H1 (cell line): ENCODE measurements at regions not wholly inside any gene's neighbourhood (a gene's known extent, or its start where the extent isn't known, plus 50 kb on each side); places are given as distances from the start of the nearest gene placed in this dataset.

Experiments
- CTCF ChIA-PET: fragments of 300-600 bp; sonication (Branson Sonifier 250); formaldehyde crosslinking; loops from one replicate; lab custom pipeline; 2021; ENCODE audit not compliant: partially characterized antibody; lab: Charles Lee
- POLR2A ChIA-PET: fragments of 300-600 bp; sonication (Branson Sonifier 250); formaldehyde crosslinking; loops from one replicate; lab custom pipeline; 2021; ENCODE audit warnings: inconsistent platforms; ENCODE audit not compliant: partially characterized antibody; lab: Charles Lee
- DNase-seq, 2 experiments: peaks; one replicate each; pipeline versions ENCODE4 v3.0.0 to v3.0.0-alpha.2; 2010 to 2022; ENCODE audit warnings: low spot score in 2 of 2, low read depth in 1 of 2, mixed read lengths in 1 of 2
- FAIRE-seq: peaks from 2 replicates; lab custom pipeline; 2011; peaks lifted over from hg19 to GRCh38; lab: Jason Lieb, UNC
- H2AFZ ChIP-seq: 2 replicates; pipeline ENCODE4 v1.8.1; 2012; ENCODE audit warnings: low read length, inconsistent platforms
- H2AK5ac ChIP-seq: 2 replicates; pipeline ENCODE4 v1.6.1; 2013; ENCODE audit warnings: low read depth, low read length
- H2BK120ac ChIP-seq: replicated peaks from 2 replicates; pipeline ENCODE3; 2013; ENCODE audit warnings: low read depth, low read length, inconsistent platforms
- H2BK12ac ChIP-seq: 2 replicates; pipeline ENCODE4 v1.6.1; 2013; ENCODE audit warnings: low read depth, low read length
- H2BK15ac ChIP-seq: 2 replicates; pipeline ENCODE4 v1.6.1; 2013; ENCODE audit warnings: low read length
- H2BK20ac ChIP-seq: 2 replicates; pipeline ENCODE4 v1.6.1; 2013; ENCODE audit warnings: low read length
- H2BK5ac ChIP-seq: 2 replicates; pipeline ENCODE4 v1.6.1; 2013; ENCODE audit warnings: low read depth, low read length
- H3K14ac ChIP-seq: 2 replicates; pipeline ENCODE4 v1.6.1; 2013; ENCODE audit warnings: inconsistent platforms; ENCODE audit not compliant: insufficient read length
- H3K18ac ChIP-seq: 2 replicates; pipeline ENCODE4 v1.6.1; 2013; ENCODE audit warnings: low read length; ENCODE audit errors: extremely low read depth
- H3K23ac ChIP-seq: 2 replicates; pipeline ENCODE4 v1.6.1; 2013; ENCODE audit warnings: inconsistent platforms; ENCODE audit not compliant: insufficient read length
- H3K23me2 ChIP-seq: 2 replicates; pipeline ENCODE4 v1.6.1; 2013; ENCODE audit warnings: low read depth, low read length
- H3K27ac ChIP-seq: 2 replicates; pipeline ENCODE4 v1.6.1; 2011; ENCODE audit warnings: low read depth, low read length, inconsistent platforms
- H3K27me3 ChIP-seq, 4 experiments: replicated peaks in 1 of 4; 1 replicate in 1 of 4; 2 replicates in 3 of 4; pipeline versions ENCODE4 v1.6.1 to v1.8.1; 2011 to 2013; ENCODE audit warnings: low read length in 3 of 4, mild to moderate bottlenecking in 3 of 4, inconsistent platforms in 2 of 4, mixed read lengths in 2 of 4, moderate library complexity in 1 of 4; ENCODE audit not compliant: control insufficient read depth in 3 of 4, insufficient read depth in 3 of 4; ENCODE audit errors: extremely low read depth in 1 of 4
- H3K36me3 ChIP-seq, 4 experiments: 2 replicates each; pipeline versions ENCODE4 v1.6.1 to v1.8.1; 2011 to 2013; ENCODE audit warnings: mild to moderate bottlenecking in 4 of 4, low read length in 3 of 4, moderate library complexity in 2 of 4, control low read depth in 1 of 4, inconsistent platforms in 1 of 4; ENCODE audit not compliant: insufficient read depth in 4 of 4, control insufficient read depth in 2 of 4
- H3K4ac ChIP-seq: replicated peaks from 2 replicates; pipeline ENCODE3; 2013; ENCODE audit warnings: low read length, low read depth, mixed read lengths, inconsistent platforms; ENCODE audit not compliant: insufficient read length
- H3K4me1 ChIP-seq, 4 experiments: replicated peaks in 1 of 4; 1 replicate in 1 of 4; 2 replicates in 3 of 4; pipeline versions ENCODE4 v1.6.1 to v1.8.1; 2011 to 2013; ENCODE audit warnings: low read length in 3 of 4, inconsistent platforms in 2 of 4, mixed read lengths in 1 of 4; ENCODE audit not compliant: insufficient read depth in 4 of 4, control insufficient read depth in 3 of 4
- H3K4me2 ChIP-seq, 2 experiments: 2 replicates each; pipeline versions ENCODE4 v1.6.1 to v1.8.1; 2011 to 2013; ENCODE audit warnings: low read depth in 2 of 2, low read length in 2 of 2, control low read depth in 1 of 2, inconsistent platforms in 1 of 2, mild to moderate bottlenecking in 1 of 2; ENCODE audit not compliant: insufficient read depth in 1 of 2
- H3K4me3 ChIP-seq, 4 experiments: fragments of 200-600, 300-600 bp in 1 of 4; sonication (generic), shearing (Covaris generic), sonication (Bioruptor Twin) in 1 of 4; 2 replicates each; pipeline versions ENCODE4 v1.5.1 to v1.8.1; 2011 to 2016; ENCODE audit warnings: low read length in 4 of 4, low read depth in 3 of 4, control low read depth in 2 of 4, inconsistent platforms in 2 of 4, mild to moderate bottlenecking in 2 of 4, mixed read lengths in 1 of 4, moderate library complexity in 1 of 4; ENCODE audit not compliant: insufficient read depth in 2 of 4; ENCODE audit errors: extremely low read depth in 1 of 4
- H3K56ac ChIP-seq: replicated peaks from 2 replicates; pipeline ENCODE3; 2013; ENCODE audit warnings: low read depth, mild to moderate bottlenecking, mixed read lengths, low read length, inconsistent platforms; ENCODE audit not compliant: insufficient read length
- H3K79me1 ChIP-seq: 2 replicates; pipeline ENCODE4 v1.6.1; 2013; ENCODE audit warnings: low read depth, low read length, control low read depth
- H3K79me2 ChIP-seq, 2 experiments: 2 replicates each; pipeline versions ENCODE4 v1.6.1 to v1.8.1; 2012 to 2013; ENCODE audit warnings: low read length in 2 of 2, mild to moderate bottlenecking in 2 of 2, inconsistent platforms in 1 of 2; ENCODE audit not compliant: insufficient read depth in 2 of 2, control insufficient read depth in 1 of 2
- H3K9ac ChIP-seq, 4 experiments: replicated peaks in 1 of 4; 1 replicate in 1 of 4; 2 replicates in 3 of 4; pipeline versions ENCODE4 v1.6.1 to v1.8.1; 2011 to 2013; ENCODE audit warnings: low read depth in 3 of 4, low read length in 3 of 4, control low read depth in 2 of 4, mild to moderate bottlenecking in 2 of 4, moderate library complexity in 2 of 4, inconsistent platforms in 1 of 4; ENCODE audit errors: extremely low read depth in 1 of 4
- H3K9me3 ChIP-seq, 2 experiments: 2 replicates each; pipeline versions ENCODE4 v1.6.1 to v1.8.1; 2012 to 2013; ENCODE audit warnings: mild to moderate bottlenecking in 2 of 2, moderate library complexity in 2 of 2, control low read depth in 1 of 2, inconsistent platforms in 1 of 2, low read depth in 1 of 2, low read length in 1 of 2, mixed read lengths in 1 of 2; ENCODE audit not compliant: insufficient read depth in 2 of 2
- H4K20me1 ChIP-seq, 2 experiments: replicated peaks in 1 of 2; 2 replicates each; pipeline versions ENCODE3 to v1.8.1; 2011 to 2013; ENCODE audit warnings: inconsistent platforms in 2 of 2, low read length in 2 of 2, mild to moderate bottlenecking in 1 of 2; ENCODE audit not compliant: insufficient read depth in 2 of 2, control insufficient read depth in 1 of 2
- H4K5ac ChIP-seq: 2 replicates; pipeline ENCODE4 v1.6.1; 2013; ENCODE audit warnings: low read length, low read depth, mixed read lengths, inconsistent platforms; ENCODE audit not compliant: insufficient read length
- H4K8ac ChIP-seq: 2 replicates; pipeline ENCODE4 v1.8.0; 2013; ENCODE audit warnings: mild to moderate bottlenecking, moderate library complexity, low read length, inconsistent platforms; ENCODE audit not compliant: insufficient read depth; ENCODE audit errors: extremely low read depth
- H4K91ac ChIP-seq: replicated peaks from 2 replicates; pipeline ENCODE3; 2013; ENCODE audit warnings: low read length, mixed read lengths, inconsistent platforms; ENCODE audit not compliant: insufficient read length
- BACH1 ChIP-seq: IDR thresholded peaks from 2 replicates; pipeline ENCODE4 v1.6.1; 2012; ENCODE audit warnings: low read length, improper control_type of control experiment
- CBX8 ChIP-seq: fragments of 300-800, 300-1000 bp; sonication (generic); IDR thresholded peaks from 2 replicates; pipeline ENCODE4 v1.7.1; 2016; ENCODE audit warnings: low read depth, low read length, borderline replicate concordance
- MAFK ChIP-seq: IDR thresholded peaks from 2 replicates; pipeline ENCODE4 v1.6.1; 2012; ENCODE audit warnings: low read depth, mild to moderate bottlenecking, improper control_type of control experiment, low read length
- NANOG ChIP-seq: IDR thresholded peaks from 2 replicates; pipeline ENCODE4 v1.6.1; 2011; ENCODE audit warnings: low read length, low read depth, mild to moderate bottlenecking, inconsistent platforms; ENCODE audit not compliant: insufficient read depth, poor library complexity, severe bottlenecking
- POU5F1 ChIP-seq: IDR thresholded peaks from 2 replicates; pipeline ENCODE4 v1.6.1; 2011; ENCODE audit warnings: low read depth, mild to moderate bottlenecking, low read length, moderate library complexity
- RAD21 ChIP-seq, 2 experiments: IDR thresholded peaks in 1 of 2; conservative IDR thresholded peaks in 1 of 2; 2 replicates each; pipeline ENCODE4 v1.6.1; 2011; ENCODE audit warnings: low read depth in 2 of 2, low read length in 2 of 2, improper control_type of control experiment in 1 of 2, inconsistent platforms in 1 of 2, mild to moderate bottlenecking in 1 of 2, moderate library complexity in 1 of 2
- RFX5 ChIP-seq: IDR thresholded peaks from 2 replicates; pipeline ENCODE4 v1.6.1; 2011; ENCODE audit warnings: low read depth, low read length, improper control_type of control experiment, borderline replicate concordance
- SUZ12 ChIP-seq: fragments of 200-600 bp; sonication (generic); IDR thresholded peaks from 2 replicates; pipeline ENCODE4 v1.6.1; 2012; ENCODE audit warnings: mild to moderate bottlenecking, inconsistent platforms, low read length, moderate library complexity, mixed read lengths
- YY1 ChIP-seq: IDR thresholded peaks from 2 replicates; pipeline ENCODE4 v1.6.1; 2011; ENCODE audit warnings: low read depth, mild to moderate bottlenecking, low read length
- WGBS, 2 experiments: shearing (Covaris generic) in 1 of 2; methylation state at CpG; one replicate each; pipeline versions ENCODE4 v1.1.6 to v1.1.7; 2013 to 2015; ENCODE audit warnings: low lambda C conversion rate in 2 of 2, mixed read lengths in 2 of 2, inconsistent platforms in 1 of 2, low coverage in 1 of 2, missing lambda C conversion rate in 1 of 2; ENCODE audit not compliant: insufficient replicate concordance in 2 of 2, insufficient coverage in 1 of 2, insufficient read length in 1 of 2; ENCODE audit errors: extremely low coverage in 1 of 2, missing lambda C conversion rate in 1 of 2; 5-methylcytosine and 5-hydroxymethylcytosine counted together
- TF ChIP-seq, protein P1 (sequence below): IDR thresholded peaks from 2 replicates; pipeline ENCODE4 v1.6.1; 2012; ENCODE audit warnings: inconsistent platforms
- TF ChIP-seq, protein P2 (sequence below), 3 experiments: IDR thresholded peaks; 1 replicate in 2 of 3; 2 replicates in 1 of 3; pipeline versions ENCODE4 v1.5.1 to v1.6.1; 2011; ENCODE audit warnings: low read length in 3 of 3, mild to moderate bottlenecking in 3 of 3, inconsistent platforms in 2 of 3, low read depth in 1 of 3, moderate library complexity in 1 of 3; ENCODE audit not compliant: insufficient read depth in 1 of 3; ENCODE audit errors: control extremely low read depth in 1 of 3

- no peaks in the 10 kb centered on the region for H3K9me3 ChIP-seq
- no peak overlapping the region for H4K5ac ChIP-seq
- no peak overlapping the region for H3K4me3 ChIP-seq
- ChIA-PET CTCF (interaction anchor here (0.7 to 4.3 kb wide), 13 partner anchors 11 to 268 kb away, joined by 3 to 14 read pairs (median 5); no protein-coding TSS in a partner anchor), POLR2A (no interaction called here)
- no peak overlapping the region for H4K91ac ChIP-seq
- no peak overlapping the region for H4K8ac ChIP-seq
- H4K20me1 ChIP-seq: no peaks in the 10 kb centered on the region
- H2AK5ac ChIP-seq: no peak overlapping the region; the same call in 1 of the 2 replicates
- no peaks in the 10 kb centered on the region for H3K36me3 ChIP-seq
- H2BK15ac ChIP-seq: 0 out of 2 replicates have a peak overlapping the region, but pooled peaks have one; percentile 50
- DNase-seq (no peak), FAIRE-seq (no peak)
- H3K23ac ChIP-seq: no peak overlapping the region
- H3K79me2 ChIP-seq: no peaks in the 10 kb centered on the region
- no peak overlapping the region for H3K18ac ChIP-seq
- H3K14ac ChIP-seq: no peak overlapping the region
- no peak overlapping the region for H2BK20ac ChIP-seq
- H3K27me3 ChIP-seq: no peaks in the 10 kb centered on the region
- H3K23me2 ChIP-seq: no peaks in the 10 kb centered on the region
- WGBS, 2 experiments: 86% methylated on average over 5 of the region's 5 CpGs; no CpG with 5 or more reads in 1 of the 2 experiments
- no peak overlapping the region for H3K4ac ChIP-seq
- H2AFZ ChIP-seq: no peak overlapping the region
- no peak overlapping the region for H3K4me2 ChIP-seq
- H2BK5ac ChIP-seq: no peak overlapping the region
- H3K79me1 ChIP-seq: no peaks in the 10 kb centered on the region
- H2BK12ac ChIP-seq: no peak overlapping the region
- no peak overlapping the region for H2BK120ac ChIP-seq
- no peak overlapping the region for H3K56ac ChIP-seq
- H3K27ac ChIP-seq: no peak overlapping the region
- no peaks in the 10 kb centered on the region; a peak in 1 of 7 replicates for H3K4me1 ChIP-seq
- no peak overlapping the region for H3K9ac ChIP-seq
- TF ChIP-seq, protein P1, sequence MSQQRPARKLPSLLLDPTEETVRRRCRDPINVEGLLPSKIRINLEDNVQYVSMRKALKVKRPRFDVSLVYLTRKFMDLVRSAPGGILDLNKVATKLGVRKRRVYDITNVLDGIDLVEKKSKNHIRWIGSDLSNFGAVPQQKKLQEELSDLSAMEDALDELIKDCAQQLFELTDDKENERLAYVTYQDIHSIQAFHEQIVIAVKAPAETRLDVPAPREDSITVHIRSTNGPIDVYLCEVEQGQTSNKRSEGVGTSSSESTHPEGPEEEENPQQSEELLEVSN: no peak
- TF ChIP-seq BACH1 (no peak), NANOG (no peak), YY1 (no peak), CBX8 (no peak), RFX5 (no peak), SUZ12 (no peak), MAFK (no peak), POU5F1 (no peak), RAD21 (IDR thresholded peaks at IDR 0.05 in 1 of 2, conservative IDR thresholded peaks at IDR 0.05 in 1 of 2; ENCODE audit: low read depth in 2 of 2, low read length in 2 of 2) (no peak)
- TF ChIP-seq, protein P2, sequence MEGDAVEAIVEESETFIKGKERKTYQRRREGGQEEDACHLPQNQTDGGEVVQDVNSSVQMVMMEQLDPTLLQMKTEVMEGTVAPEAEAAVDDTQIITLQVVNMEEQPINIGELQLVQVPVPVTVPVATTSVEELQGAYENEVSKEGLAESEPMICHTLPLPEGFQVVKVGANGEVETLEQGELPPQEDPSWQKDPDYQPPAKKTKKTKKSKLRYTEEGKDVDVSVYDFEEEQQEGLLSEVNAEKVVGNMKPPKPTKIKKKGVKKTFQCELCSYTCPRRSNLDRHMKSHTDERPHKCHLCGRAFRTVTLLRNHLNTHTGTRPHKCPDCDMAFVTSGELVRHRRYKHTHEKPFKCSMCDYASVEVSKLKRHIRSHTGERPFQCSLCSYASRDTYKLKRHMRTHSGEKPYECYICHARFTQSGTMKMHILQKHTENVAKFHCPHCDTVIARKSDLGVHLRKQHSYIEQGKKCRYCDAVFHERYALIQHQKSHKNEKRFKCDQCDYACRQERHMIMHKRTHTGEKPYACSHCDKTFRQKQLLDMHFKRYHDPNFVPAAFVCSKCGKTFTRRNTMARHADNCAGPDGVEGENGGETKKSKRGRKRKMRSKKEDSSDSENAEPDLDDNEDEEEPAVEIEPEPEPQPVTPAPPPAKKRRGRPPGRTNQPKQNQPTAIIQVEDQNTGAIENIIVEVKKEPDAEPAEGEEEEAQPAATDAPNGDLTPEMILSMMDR (IDR thresholded peaks at IDR 0.05; ENCODE audit: control extremely low read depth in 1 of 3, insufficient read depth in 1 of 3, low read depth in 1 of 3, low read length in 3 of 3): no peak
Observed at GRCh38 chr19:29056535-29056934, 156.4 kb downstream of the UQCRFS1 start.
